ENCODE measurements at regions not wholly inside any gene's neighbourhood (a gene's known extent, or its start where the extent isn't known, plus 50 kb on each side); places are given as distances from the start of the nearest gene placed in this dataset.

- no peak for TF ChIP-seq CTCF (IDR thresholded peaks at IDR 0.05; ENCODE audit: borderline replicate concordance, insufficient read depth, low read depth, low read length)
- no peak overlapping the region for H3K4me3 ChIP-seq (ENCODE audit: low read depth, low read length)
Measured at GRCh38 chr11:95461348-95461747, 230.3 kb upstream of the SESN3 start.

- TF ChIP-seq CTCF (IDR thresholded peaks at IDR 0.05; ENCODE audit: borderline replicate concordance, insufficient read depth, low read depth, low read length) = no peak
Measured at GRCh38 chr11:95459291-95460042, 228.5 kb upstream of the SESN3 start.

DNA sequence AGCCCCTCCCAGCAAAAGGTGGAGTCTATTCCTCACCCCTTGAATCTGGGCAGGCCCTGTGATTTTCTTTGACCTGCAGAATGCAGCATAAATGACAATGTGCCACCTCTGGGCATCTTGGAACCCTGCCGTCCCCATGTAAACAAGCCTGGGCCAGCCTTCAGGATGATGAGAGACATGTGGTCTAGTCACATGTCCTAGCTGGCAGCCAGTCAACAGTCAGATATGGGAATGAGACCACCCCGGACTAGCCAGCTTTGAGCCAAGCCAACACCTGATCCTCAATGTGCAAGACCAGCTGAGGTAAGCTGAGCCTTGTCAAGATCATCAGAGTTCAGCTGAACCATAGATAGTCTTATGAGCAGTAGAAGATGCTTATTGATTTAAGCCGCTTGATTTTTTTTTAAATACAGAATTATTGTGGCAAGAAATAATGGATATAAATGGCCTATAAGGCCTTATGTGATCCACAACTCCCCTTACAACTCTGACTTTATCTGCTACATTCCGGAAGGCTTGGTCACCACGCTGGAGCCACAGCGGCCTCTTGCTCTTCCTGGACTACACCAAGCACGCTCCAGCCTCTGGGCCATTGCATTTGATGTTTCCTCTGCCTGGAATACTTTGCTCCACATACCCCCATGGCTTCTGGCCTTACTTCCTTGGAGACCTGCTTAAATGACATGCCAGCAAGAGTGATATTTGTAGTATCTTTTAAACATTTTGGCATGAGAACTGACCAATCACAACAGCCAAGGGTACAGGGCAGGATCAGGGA is 225.9 kb upstream of the SESN3 start:
- no peak overlapping the region for H3K4me3 ChIP-seq (ENCODE audit: low read depth, low read length)
- TF ChIP-seq CTCF (IDR thresholded peaks at IDR 0.05; ENCODE audit: borderline replicate concordance, insufficient read depth, low read depth, low read length) = no peak

More at GRCh38 chr11:95459291-95460042, 228.5 kb upstream of the SESN3 start:
- no peak overlapping the region for H3K4me3 ChIP-seq (ENCODE audit: low read depth, low read length)

- no peak overlapping the region for H3K4me3 ChIP-seq (ENCODE audit: low read depth, low read length)
Measured at GRCh38 chr11:95455228-95455970, 224.4 kb upstream of the SESN3 start.

DNA sequence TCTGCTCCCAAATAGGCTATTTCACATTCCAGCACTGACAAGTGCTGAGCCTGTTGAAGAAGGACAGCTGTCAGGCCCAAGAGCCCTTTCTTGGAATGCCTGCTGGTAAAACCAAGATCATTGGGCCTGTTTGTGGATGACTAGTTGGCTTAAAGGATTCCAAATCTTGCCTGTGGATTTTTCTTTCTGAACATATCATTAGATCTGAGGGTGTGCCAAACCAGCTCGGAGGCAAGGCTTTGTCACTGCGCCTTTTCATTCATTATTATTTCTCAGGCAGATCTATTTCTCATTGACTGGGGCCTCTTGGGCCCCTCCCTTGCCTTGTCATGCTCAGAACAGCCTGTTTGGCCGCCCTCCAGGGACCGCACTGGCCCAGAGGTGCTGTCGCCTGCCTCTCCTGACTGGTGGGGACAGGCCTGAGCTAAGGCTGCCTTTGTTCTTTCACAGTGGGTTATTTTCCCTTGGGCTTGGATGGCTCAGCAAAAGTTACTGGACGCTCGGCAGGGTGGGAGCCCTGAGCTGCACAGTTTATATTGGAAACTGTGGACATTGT is 222.7 kb upstream of the SESN3 start:
- no peak for TF ChIP-seq CTCF (IDR thresholded peaks at IDR 0.05; ENCODE audit: borderline replicate concordance, insufficient read depth, low read depth, low read length)
- no peak overlapping the region for H3K4me3 ChIP-seq (ENCODE audit: low read depth, low read length)

More at GRCh38 chr11:95455228-95455970, 224.4 kb upstream of the SESN3 start:
- no peak for TF ChIP-seq CTCF (IDR thresholded peaks at IDR 0.05; ENCODE audit: borderline replicate concordance, insufficient read depth, low read depth, low read length)

DNA sequence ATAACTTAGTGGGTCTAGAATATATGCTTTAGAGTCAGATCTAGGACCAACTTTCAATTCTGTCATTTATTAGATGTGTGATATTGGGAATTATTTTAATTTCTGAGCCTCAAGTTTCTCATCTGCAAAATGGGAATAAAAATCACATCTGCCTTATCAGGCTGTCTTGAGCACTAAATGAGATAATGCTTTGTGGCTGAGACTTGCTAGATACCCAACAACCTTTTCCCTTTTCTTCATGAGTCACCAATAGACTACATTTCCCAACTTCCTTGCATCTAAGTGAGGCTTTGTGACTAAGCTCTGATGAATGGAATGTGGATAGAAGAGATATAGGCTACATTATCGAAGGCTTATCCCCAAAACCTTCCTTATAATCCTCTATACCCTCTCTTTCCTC is 220.7 kb upstream of the SESN3 start:
- H3K4me3 ChIP-seq (ENCODE audit: low read depth, low read length) = no peak overlapping the region
- TF ChIP-seq CTCF (IDR thresholded peaks at IDR 0.05; ENCODE audit: borderline replicate concordance, insufficient read depth, low read depth, low read length) = no peak

Measured in GM12875 (cell line).